NCI-H128 (cell line): ENCODE measurements at regions not wholly inside any gene's neighbourhood (a gene's known extent, or its start where the extent isn't known, plus 50 kb on each side); places are given as distances from the start of the nearest gene placed in this dataset.

Experiments used
- DNase-seq: peaks from one replicate; lab custom pipeline; 2025; ENCODE audit not compliant: unreplicated experiment; lab: John Stamatoyannopoulos, UW

- no peak for DNase-seq
Measured at GRCh38 chr15:39455471-39455991, 125.3 kb upstream of the THBS1 start.

- DNase-seq = no peak
Measured at GRCh38 chr15:39456159-39456558, 124.7 kb upstream of the THBS1 start.

- no peak for DNase-seq
Measured at GRCh38 chr15:39456582-39457330, 124.1 kb upstream of the THBS1 start.

- DNase-seq = no peak
Measured at GRCh38 chr15:39458131-39458530, 122.7 kb upstream of the THBS1 start.

GRCh38 chr15:39459548-39459947 is 121.3 kb upstream of the THBS1 start:
- no peak for DNase-seq

GRCh38 chr15:39460748-39461147 is 120.1 kb upstream of the THBS1 start:
- no peak for DNase-seq

GRCh38 chr15:39461536-39462130 is 119.2 kb upstream of the THBS1 start:
- DNase-seq = no peak

- DNase-seq = no peak
Measured at GRCh38 chr15:39462691-39463090, 118.2 kb upstream of the THBS1 start.

- no peak for DNase-seq
Measured at GRCh38 chr15:39465843-39466749, 114.8 kb upstream of the THBS1 start.

GRCh38 chr15:39466750-39467105 is 114.2 kb upstream of the THBS1 start:
- no peak for DNase-seq

GRCh38 chr15:39468331-39468730 is 112.5 kb upstream of the THBS1 start:
- DNase-seq = no peak

GRCh38 chr15:39468828-39469227 is 112.1 kb upstream of the THBS1 start:
- no peak for DNase-seq

- no peak for DNase-seq
Measured at GRCh38 chr15:39471785-39472574, 108.9 kb upstream of the THBS1 start.

GRCh38 chr15:39472621-39473297 is 108.1 kb upstream of the THBS1 start:
- no peak for DNase-seq

- no peak for DNase-seq
Measured at GRCh38 chr15:39473298-39473947, 107.5 kb upstream of the THBS1 start.

- DNase-seq = no peak
Measured at GRCh38 chr15:39474657-39475056, 106.2 kb upstream of the THBS1 start.

GRCh38 chr15:39478996-39479395 is 101.9 kb upstream of the THBS1 start:
- no peak for DNase-seq

- no peak for DNase-seq
Measured at GRCh38 chr15:39479911-39480310, 101.0 kb upstream of the THBS1 start.

GRCh38 chr15:39482459-39482858 is 98.4 kb upstream of the THBS1 start:
- DNase-seq = no peak
